ENCODE measurements at regions not wholly inside any gene's neighbourhood (a gene's known extent, or its start where the extent isn't known, plus 50 kb on each side); places are given as distances from the start of the nearest gene placed in this dataset.

- no peaks in the 10 kb centered on the region for H3K4me1 ChIP-seq (ENCODE audit: insufficient read depth, low read length, poor library complexity, severe bottlenecking)
- H3K27me3 ChIP-seq (replicated peaks; ENCODE audit: insufficient read depth, low read depth, low read length, poor library complexity), result no peaks in the 10 kb centered on the region
- H3K9me3 ChIP-seq (ENCODE audit: low read depth, low read length, poor library complexity, severe bottlenecking), result no peaks in the 10 kb centered on the region
- no peak overlapping the region for H3K27ac ChIP-seq (ENCODE audit: low read depth, low read length, poor library complexity, severe bottlenecking)
- no peak for TF ChIP-seq CTCF (conservative IDR thresholded peaks at IDR 0.05; ENCODE audit: low read depth, low read length)
- H3K4me3 ChIP-seq (ENCODE audit: low read depth, low read length, poor library complexity, severe bottlenecking), result no peak overlapping the region
- H3K36me3 ChIP-seq (ENCODE audit: insufficient read depth, low read length, poor library complexity, severe bottlenecking), result no peaks in the 10 kb centered on the region
- DNase-seq (ENCODE audit: low spot score), result no peak
- ChIA-PET POLR2A (ENCODE audit: low non-redundant PET) (no interaction called here), CTCF (no interaction called here)
- intact Hi-C loops (cut with micrococcal nuclease; ENCODE audit: unreplicated experiment), result no loop called here
- BruUV-seq (replicated peaks), result no TSS peak
Observed at GRCh38 chr7:106375499-106375898, 90.7 kb upstream of the NAMPT start.

- no TSS peak for BruUV-seq (replicated peaks)
Observed at GRCh38 chr7:106374437-106374836, 89.7 kb upstream of the NAMPT start.

GRCh38 chr7:106372595-106373318 lies 88.0 kb upstream of the NAMPT start:
- intact Hi-C loops (cut with micrococcal nuclease; ENCODE audit: unreplicated experiment), result no loop called here
- ChIA-PET CTCF (no interaction called here), POLR2A (ENCODE audit: low non-redundant PET) (no interaction called here)

More at GRCh38 chr7:106374437-106374836, 89.7 kb upstream of the NAMPT start:
- Histone ChIP-seq H3K27ac (ENCODE audit: low read depth, low read length, poor library complexity, severe bottlenecking) (no peak overlapping the region), H3K9me3 (ENCODE audit: low read depth, low read length, poor library complexity, severe bottlenecking) (no peaks in the 10 kb centered on the region), H3K36me3 (ENCODE audit: insufficient read depth, low read length, poor library complexity, severe bottlenecking) (no peaks in the 10 kb centered on the region), H3K27me3 (replicated peaks; ENCODE audit: insufficient read depth, low read depth, low read length, poor library complexity) (no peaks in the 10 kb centered on the region), H3K4me3 (ENCODE audit: low read depth, low read length, poor library complexity, severe bottlenecking) (no peak overlapping the region), H3K4me1 (ENCODE audit: insufficient read depth, low read length, poor library complexity, severe bottlenecking) (no peaks in the 10 kb centered on the region)
- no peak for DNase-seq (ENCODE audit: low spot score)
- CTCF ChIA-PET, result no interaction called here
- POLR2A ChIA-PET (ENCODE audit: low non-redundant PET), result no interaction called here
- intact Hi-C loops (cut with micrococcal nuclease; ENCODE audit: unreplicated experiment), result no loop called here
- no peak for TF ChIP-seq EZH2 (IDR thresholded peaks at IDR 0.05; ENCODE audit: borderline replicate concordance, low read depth, low read length, poor library complexity, severe bottlenecking)
- TF ChIP-seq CTCF (conservative IDR thresholded peaks at IDR 0.05; ENCODE audit: low read depth, low read length), result no peak

More at GRCh38 chr7:106372595-106373318, 88.0 kb upstream of the NAMPT start:
- Histone ChIP-seq H3K27me3 (replicated peaks; ENCODE audit: insufficient read depth, low read depth, low read length, poor library complexity) (no peaks in the 10 kb centered on the region), H3K36me3 (ENCODE audit: insufficient read depth, low read length, poor library complexity, severe bottlenecking) (no peaks in the 10 kb centered on the region), H3K27ac (ENCODE audit: low read depth, low read length, poor library complexity, severe bottlenecking) (no peak overlapping the region), H3K9me3 (ENCODE audit: low read depth, low read length, poor library complexity, severe bottlenecking) (no peaks in the 10 kb centered on the region), H3K4me3 (ENCODE audit: low read depth, low read length, poor library complexity, severe bottlenecking) (no peak overlapping the region), H3K4me1 (ENCODE audit: insufficient read depth, low read length, poor library complexity, severe bottlenecking) (no peaks in the 10 kb centered on the region)
- no TSS peak for BruUV-seq (replicated peaks)
- DNase-seq (ENCODE audit: low spot score), result no peak
- TF ChIP-seq EZH2 (IDR thresholded peaks at IDR 0.05; ENCODE audit: borderline replicate concordance, low read depth, low read length, poor library complexity, severe bottlenecking) (no peak), CTCF (conservative IDR thresholded peaks at IDR 0.05; ENCODE audit: low read depth, low read length) (no peak)

Measured in A673 (cell line).